ENCODE measurements at regions not wholly inside any gene's neighbourhood (a gene's known extent, or its start where the extent isn't known, plus 50 kb on each side); places are given as distances from the start of the nearest gene placed in this dataset.

DNA sequence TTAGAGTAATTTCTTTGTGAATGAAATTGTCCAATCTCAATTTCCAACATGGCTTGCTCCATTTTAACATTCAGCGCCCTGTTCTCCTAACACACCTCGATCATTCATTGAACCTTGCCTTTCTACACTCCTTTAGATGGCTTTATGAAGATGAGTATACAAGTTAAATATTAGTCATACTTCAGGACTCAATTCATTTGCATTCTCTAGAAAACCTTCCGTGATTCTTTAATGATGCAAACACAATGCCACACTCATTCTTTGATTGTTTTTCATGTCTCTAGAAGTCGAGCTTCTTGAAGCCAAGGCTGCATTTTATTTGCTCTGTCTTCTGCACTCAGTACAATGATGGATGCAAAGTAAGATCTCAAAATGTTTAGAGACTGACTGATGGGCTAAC, 641.2 kb downstream of the DOK5 start:
- no peak for FAIRE-seq
- TF ChIP-seq, protein P1, sequence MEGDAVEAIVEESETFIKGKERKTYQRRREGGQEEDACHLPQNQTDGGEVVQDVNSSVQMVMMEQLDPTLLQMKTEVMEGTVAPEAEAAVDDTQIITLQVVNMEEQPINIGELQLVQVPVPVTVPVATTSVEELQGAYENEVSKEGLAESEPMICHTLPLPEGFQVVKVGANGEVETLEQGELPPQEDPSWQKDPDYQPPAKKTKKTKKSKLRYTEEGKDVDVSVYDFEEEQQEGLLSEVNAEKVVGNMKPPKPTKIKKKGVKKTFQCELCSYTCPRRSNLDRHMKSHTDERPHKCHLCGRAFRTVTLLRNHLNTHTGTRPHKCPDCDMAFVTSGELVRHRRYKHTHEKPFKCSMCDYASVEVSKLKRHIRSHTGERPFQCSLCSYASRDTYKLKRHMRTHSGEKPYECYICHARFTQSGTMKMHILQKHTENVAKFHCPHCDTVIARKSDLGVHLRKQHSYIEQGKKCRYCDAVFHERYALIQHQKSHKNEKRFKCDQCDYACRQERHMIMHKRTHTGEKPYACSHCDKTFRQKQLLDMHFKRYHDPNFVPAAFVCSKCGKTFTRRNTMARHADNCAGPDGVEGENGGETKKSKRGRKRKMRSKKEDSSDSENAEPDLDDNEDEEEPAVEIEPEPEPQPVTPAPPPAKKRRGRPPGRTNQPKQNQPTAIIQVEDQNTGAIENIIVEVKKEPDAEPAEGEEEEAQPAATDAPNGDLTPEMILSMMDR (IDR thresholded peaks at IDR 0.05; ENCODE audit: insufficient read depth, missing control alignments), result no peak
- DNase-seq (ENCODE audit: insufficient read length, low spot score), result no peak

DNA sequence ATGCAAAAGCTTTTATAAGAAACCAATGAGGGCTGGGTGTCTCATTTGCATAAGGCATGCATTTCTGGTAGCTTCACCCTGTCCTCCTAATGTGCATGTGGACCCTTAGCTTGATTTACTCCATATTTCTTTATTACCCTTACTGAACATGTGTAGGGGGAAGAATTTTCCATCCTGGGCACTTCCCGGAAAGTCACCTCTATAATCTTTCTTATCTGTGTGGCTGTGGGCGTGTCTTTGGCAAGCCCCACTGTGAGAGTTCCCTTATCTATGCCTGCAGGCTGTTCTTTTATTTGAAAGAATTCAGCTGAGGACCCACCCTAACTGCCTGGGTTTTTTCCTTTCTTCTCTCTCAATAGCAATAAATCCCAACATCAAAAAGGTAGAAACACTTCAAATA, 627.8 kb downstream of the DOK5 start:
- TF ChIP-seq, protein P1 (IDR thresholded peaks at IDR 0.05; ENCODE audit: insufficient read depth, missing control alignments), result no peak
- FAIRE-seq (no peak), DNase-seq (ENCODE audit: insufficient read length, low spot score) (no peak)

DNA sequence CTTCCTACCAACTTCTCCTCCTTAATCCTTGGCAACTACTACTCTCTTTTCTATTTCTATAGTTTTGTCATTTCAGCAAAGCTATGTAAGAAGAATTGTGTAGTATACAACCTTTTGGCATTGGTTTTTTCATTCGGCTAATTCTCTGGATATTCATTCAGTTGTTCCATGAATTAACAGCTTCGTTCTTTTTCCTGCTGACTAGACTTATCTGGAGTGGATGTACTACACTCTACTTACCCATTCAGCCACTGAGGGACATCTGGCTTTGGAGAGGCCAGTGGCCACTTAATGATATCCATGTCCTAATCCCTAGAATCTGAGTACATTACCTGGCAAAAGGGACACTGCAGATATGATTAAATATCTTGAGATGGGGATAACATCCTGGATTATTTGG, 623.9 kb downstream of the DOK5 start:
- no peak for DNase-seq (ENCODE audit: insufficient read length, low spot score)
- TF ChIP-seq, protein P1 (IDR thresholded peaks at IDR 0.05; ENCODE audit: insufficient read depth, missing control alignments), result no peak
- FAIRE-seq, result no peak

DNA sequence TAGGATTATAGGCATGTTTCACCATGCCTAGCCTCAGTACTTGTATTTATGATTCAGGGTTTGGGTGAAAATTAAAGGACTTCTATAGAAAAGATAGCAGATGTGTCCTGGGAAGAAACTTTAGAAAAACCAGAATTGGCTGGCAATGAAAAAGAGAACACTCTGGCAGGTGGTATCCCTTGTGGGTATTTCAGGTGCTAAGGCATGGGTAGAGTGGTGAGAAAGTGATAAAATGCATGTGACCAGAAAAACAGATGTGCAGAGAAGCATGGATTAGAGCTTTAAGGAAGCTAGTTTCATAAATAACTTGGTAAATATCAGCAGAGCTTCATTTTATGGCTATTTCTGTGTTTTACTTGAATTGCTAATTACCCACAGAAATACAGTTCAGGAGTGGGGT, 622.2 kb downstream of the DOK5 start:
- DNase-seq (ENCODE audit: insufficient read length, low spot score) (no peak), FAIRE-seq (no peak)
- TF ChIP-seq, protein P1 (IDR thresholded peaks at IDR 0.05; ENCODE audit: insufficient read depth, missing control alignments), result no peak

DNA sequence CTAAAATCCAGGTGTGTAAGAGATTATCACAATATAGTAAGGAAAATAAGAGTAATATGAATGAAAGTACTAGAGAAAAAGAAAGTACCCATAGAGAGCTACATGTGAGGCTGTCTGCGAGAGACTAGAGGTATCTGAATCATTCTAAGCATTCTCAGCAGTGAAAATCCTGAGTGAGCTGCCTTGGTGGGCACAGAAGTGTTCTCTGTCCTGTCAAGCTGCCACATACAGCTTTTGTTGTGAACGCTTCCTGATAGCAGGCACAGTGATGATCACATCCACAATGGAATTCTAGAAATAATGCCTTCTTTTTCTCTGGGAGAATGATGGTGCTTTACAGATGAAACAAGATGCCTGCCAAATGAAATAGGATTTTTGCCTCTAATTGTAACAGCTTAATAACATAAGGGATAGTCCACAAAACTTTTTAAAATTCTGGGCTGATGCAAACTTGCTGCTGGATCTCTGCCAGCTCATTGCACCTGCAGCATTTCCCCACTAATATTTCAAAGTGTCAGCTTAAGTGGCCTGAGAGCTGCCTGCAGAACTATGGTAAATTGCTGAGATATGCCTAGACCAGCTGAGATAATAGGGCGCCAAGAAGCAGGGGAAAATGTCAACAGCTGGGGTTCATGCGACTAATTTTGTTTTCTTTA, 620.5 kb downstream of the DOK5 start:
- DNase-seq (ENCODE audit: insufficient read length, low spot score) (no peak), FAIRE-seq (no peak)
- TF ChIP-seq, protein P1 (IDR thresholded peaks at IDR 0.05; ENCODE audit: insufficient read depth, missing control alignments), result no peak

DNA sequence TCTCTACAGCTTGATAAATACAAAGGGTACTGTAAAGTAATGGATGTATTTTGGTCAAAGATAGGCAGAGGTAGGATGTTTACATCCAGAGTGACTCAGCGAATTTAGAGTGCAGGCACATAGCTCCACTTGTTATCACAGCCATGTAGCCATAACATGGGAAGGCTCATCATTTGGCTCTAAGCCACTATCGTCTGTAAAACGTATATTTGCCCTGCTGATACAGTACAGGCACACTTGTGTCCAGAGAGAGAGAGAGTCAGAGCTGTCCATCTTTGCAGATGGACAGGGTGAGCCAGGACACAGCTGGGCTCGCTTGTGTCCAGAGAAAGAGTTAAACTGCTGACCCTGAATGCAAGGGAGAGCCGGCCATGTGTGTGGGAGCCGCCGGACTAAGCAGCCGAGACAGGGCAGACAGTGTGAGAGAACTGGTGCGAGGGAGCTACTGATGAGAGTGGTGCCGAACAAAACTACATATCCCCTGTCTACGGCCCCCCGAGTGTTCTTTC, 619.0 kb downstream of the DOK5 start:
- DNase-seq (ENCODE audit: insufficient read length, low spot score) (no peak), FAIRE-seq (no peak)
- TF ChIP-seq, protein P1 (IDR thresholded peaks at IDR 0.05; ENCODE audit: insufficient read depth, missing control alignments), result no peak

DNA sequence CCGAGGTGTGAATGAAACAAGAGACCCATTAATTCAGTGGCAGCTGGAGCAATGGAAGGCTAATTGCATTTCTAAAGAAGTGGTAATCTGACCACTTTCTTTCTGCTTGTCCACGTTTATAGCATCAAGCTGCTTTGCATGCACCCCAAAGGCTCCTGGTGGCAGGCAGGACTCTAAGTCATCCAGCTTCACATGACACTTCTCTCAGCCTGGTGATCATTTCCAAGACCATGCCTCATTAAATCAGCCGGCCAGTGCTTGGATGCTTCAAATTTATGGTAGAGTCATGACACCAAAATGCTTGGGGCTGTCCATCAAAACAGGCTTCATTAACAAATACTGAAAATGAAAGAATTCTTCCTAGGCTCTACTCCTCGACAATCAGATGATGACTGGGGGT, 614.9 kb downstream of the DOK5 start:
- TF ChIP-seq, protein P1 (IDR thresholded peaks at IDR 0.05; ENCODE audit: insufficient read depth, missing control alignments), result no peak
- FAIRE-seq (no peak), DNase-seq (ENCODE audit: insufficient read length, low spot score) (no peak)

All from D721Med (cell line).